Femur (tissue), 1 donor: ENCODE measurements at regions not wholly inside any gene's neighbourhood (a gene's known extent, or its start where the extent isn't known, plus 50 kb on each side); places are given as distances from the start of the nearest gene placed in this dataset.
A peak's percentile ranks its signal among the peaks of the same experiment; 100 is the strongest.
"Not testable (repeated sequence)": the region's sequence is repeated elsewhere in the genome, so short reads cannot be mapped to it uniquely, and the experiment has no call there.

Source experiments
- DNase-seq: peaks from one replicate; pipeline ENCODE4 v3.0.0-alpha.2; 2017

GRCh38 chr10:62500116-62500515 lies 125.9 kb downstream of the ZNF365 start:
- not testable (repeated sequence) for DNase-seq

- no peak for DNase-seq
These were observed 127.4 kb downstream of the ZNF365 start for GRCh38 chr10:62501547-62501946.

GRCh38 chr10:62502995-62503613 lies 128.9 kb downstream of the ZNF365 start:
- DNase-seq, result no peak

- no peak for DNase-seq
These were observed 129.7 kb downstream of the ZNF365 start for GRCh38 chr10:62503872-62504271.

- no peak for DNase-seq
These were observed 132.2 kb downstream of the ZNF365 start for GRCh38 chr10:62506371-62506770.

- no peak for DNase-seq
These were observed 137.1 kb downstream of the ZNF365 start for GRCh38 chr10:62511238-62511637.

GRCh38 chr10:62511656-62512055 lies 137.5 kb downstream of the ZNF365 start:
- DNase-seq, result no peak

- no peak for DNase-seq
These were observed 138.7 kb downstream of the ZNF365 start for GRCh38 chr10:62512732-62513475.

GRCh38 chr10:62514079-62514693 lies 140.0 kb downstream of the ZNF365 start:
- DNase-seq, result no peak

- no peak for DNase-seq
These were observed 143.1 kb downstream of the ZNF365 start for GRCh38 chr10:62517252-62517651.

GRCh38 chr10:62527019-62527827 lies 153.1 kb downstream of the ZNF365 start:
- DNase-seq, result peak; percentile 30

GRCh38 chr10:62528441-62528840 lies 154.3 kb downstream of the ZNF365 start:
- DNase-seq, result no peak

GRCh38 chr10:62529396-62529795 lies 155.2 kb downstream of the ZNF365 start:
- DNase-seq, result no peak

GRCh38 chr10:62534031-62534430 lies 159.9 kb downstream of the ZNF365 start:
- no peak for DNase-seq

GRCh38 chr10:62538606-62539005 lies 164.4 kb downstream of the ZNF365 start:
- DNase-seq, result no peak

GRCh38 chr10:62540389-62540788 lies 166.2 kb downstream of the ZNF365 start:
- no peak for DNase-seq

- no peak for DNase-seq
These were observed 167.6 kb downstream of the ZNF365 start for GRCh38 chr10:62541811-62542210.

GRCh38 chr10:62543571-62544355 lies 169.6 kb downstream of the ZNF365 start:
- DNase-seq, result no peak

GRCh38 chr10:62545160-62546066 lies 171.2 kb downstream of the ZNF365 start:
- no peak for DNase-seq

- no peak for DNase-seq
These were observed 174.5 kb downstream of the ZNF365 start for GRCh38 chr10:62548686-62549085.

GRCh38 chr10:62550173-62550572 lies 176.0 kb downstream of the ZNF365 start:
- no peak for DNase-seq
